ENCODE measurements at regions not wholly inside any gene's neighbourhood (a gene's known extent, or its start where the extent isn't known, plus 50 kb on each side); places are given as distances from the start of the nearest gene placed in this dataset.

GRCh38 chr3:170717410-170718402 is 131.8 kb upstream of the SLC7A14 start:
- H3K9me3 ChIP-seq: no peaks in the 10 kb centered on the region
- H3K4me3 ChIP-seq: no peak overlapping the region
- ATAC-seq (no peak), FAIRE-seq (no peak), DNase-seq (no peak)
- no peaks in the 10 kb centered on the region for H3K36me3 ChIP-seq
- intact Hi-C loops (cut with DNase I): no loop called here
- TF ChIP-seq CTCF (IDR thresholded peaks at IDR 0.05): no peak
- no peak overlapping the region for H3K27ac ChIP-seq
- 71 to 75% methylated on average over 6 of the region's 6 CpGs for WGBS, 2 donors
- H3K27me3 ChIP-seq: no peaks in the 10 kb centered on the region
- H3K4me1 ChIP-seq: no peaks in the 10 kb centered on the region

- FAIRE-seq (no peak), ATAC-seq (no peak), DNase-seq (no peak)
- Histone ChIP-seq H3K27me3 (no peaks in the 10 kb centered on the region), H3K9me3 (no peaks in the 10 kb centered on the region), H3K27ac (no peak overlapping the region), H3K4me1 (no peaks in the 10 kb centered on the region), H3K36me3 (no peaks in the 10 kb centered on the region), H3K4me3 (no peak overlapping the region)
- intact Hi-C loops (cut with DNase I): no loop called here
- TF ChIP-seq CTCF (IDR thresholded peaks at IDR 0.05): no peak
- WGBS, 2 donors: 68 to 78% methylated on average over 5 of the region's 5 CpGs
These were observed 130.4 kb upstream of the SLC7A14 start for GRCh38 chr3:170716172-170716805.

GRCh38 chr3:170714562-170715535 is 129.0 kb upstream of the SLC7A14 start:
- no peak for DNase-seq
- Histone ChIP-seq H3K27ac (no peak overlapping the region), H3K4me3 (no peak overlapping the region), H3K36me3 (no peaks in the 10 kb centered on the region), H3K27me3 (no peaks in the 10 kb centered on the region), H3K9me3 (no peaks in the 10 kb centered on the region), H3K4me1 (no peaks in the 10 kb centered on the region)
- no peak for ATAC-seq
- intact Hi-C loops (cut with DNase I): no loop called here
- 54 to 68% methylated on average over 3 of the region's 3 CpGs for WGBS, 2 donors
- no peak for TF ChIP-seq CTCF (IDR thresholded peaks at IDR 0.05)
- FAIRE-seq: no peak

- Histone ChIP-seq H3K9me3 (no peaks in the 10 kb centered on the region), H3K4me1 (no peaks in the 10 kb centered on the region), H3K27me3 (no peaks in the 10 kb centered on the region), H3K27ac (no peak overlapping the region), H3K4me3 (no peak overlapping the region), H3K36me3 (no peaks in the 10 kb centered on the region)
- FAIRE-seq (no peak), DNase-seq (no peak), ATAC-seq (no peak)
- intact Hi-C loops (cut with DNase I): no loop called here
- WGBS, 2 donors: 80 to 89% methylated on average over 3 of the region's 3 CpGs
- TF ChIP-seq CTCF (IDR thresholded peaks at IDR 0.05): no peak
These were observed 128.2 kb upstream of the SLC7A14 start for GRCh38 chr3:170714122-170714521.
